ENCODE measurements at regions not wholly inside any gene's neighbourhood (a gene's known extent, or its start where the extent isn't known, plus 50 kb on each side); places are given as distances from the start of the nearest gene placed in this dataset.
"Not testable (repeated sequence)": the region's sequence is repeated elsewhere in the genome, so short reads cannot be mapped to it uniquely, and the experiment has no call there.

GRCh38 chr17:63090358-63091114, 124.5 kb downstream of the TANC2 start:
- not testable (repeated sequence) for TF ChIP-seq CTCF, POLR2A (IDR thresholded peaks at IDR 0.05)
